Vagina (tissue), 2 donors: ENCODE measurements at regions not wholly inside any gene's neighbourhood (a gene's known extent, or its start where the extent isn't known, plus 50 kb on each side); places are given as distances from the start of the nearest gene placed in this dataset.

Source experiments
- POLR2A ChIP-seq, 2 donors: fragments of 450-650 bp; IDR thresholded peaks; one replicate each; pipeline ENCODE4 v1.6.1; 2017; ENCODE audit warnings: antibody characterized with exemption in 2 of 2, mild to moderate bottlenecking in 2 of 2, moderate library complexity in 2 of 2
- POLR2AphosphoS5 ChIP-seq, 2 donors: sonication (generic); formaldehyde crosslinking; IDR thresholded peaks; one replicate each; pipeline ENCODE4 v1.9.0; 2017; ENCODE audit warnings: antibody characterized with exemption in 2 of 2, mild to moderate bottlenecking in 2 of 2, low read depth in 1 of 2; ENCODE audit not compliant: insufficient read depth in 1 of 2
- TF ChIP-seq, protein P1 (sequence below), 3 experiments: fragments of 450-650 bp in 2 of 3; fragments of 200-600 bp in 1 of 3; sonication (generic) in 1 of 3; IDR thresholded peaks; one replicate each; pipeline ENCODE4 v1.5.1; 2017 to 2019; ENCODE audit warnings: antibody characterized with exemption in 3 of 3, mild to moderate bottlenecking in 2 of 3, moderate library complexity in 2 of 3

DNA sequence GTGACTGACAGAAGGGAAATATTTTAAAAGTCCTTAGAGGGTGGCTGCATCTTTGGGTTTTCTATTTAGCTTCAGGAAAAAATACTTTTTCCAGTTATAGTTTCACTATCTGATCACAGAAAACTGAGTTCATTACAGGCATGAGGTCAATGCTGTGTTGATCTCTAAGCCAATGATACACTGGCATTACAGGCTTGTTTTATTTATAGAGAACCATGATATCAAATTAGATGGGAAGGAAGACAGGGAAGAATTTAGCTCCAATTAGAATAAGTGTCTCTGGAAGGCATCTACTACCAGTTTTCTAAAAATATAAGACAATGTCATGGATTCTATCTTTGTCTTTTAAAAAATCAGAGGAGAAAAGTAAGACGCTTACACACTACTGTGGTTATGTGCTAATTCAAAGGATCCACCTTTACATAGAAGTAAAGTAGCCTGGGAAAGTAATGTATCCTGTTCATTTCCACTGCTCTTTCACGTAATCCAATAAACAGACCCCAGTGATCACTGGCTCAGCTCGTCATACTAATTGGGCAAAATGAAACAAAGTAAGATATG lies 344.5 kb upstream of the PPARGC1A start:
- no peak for TF ChIP-seq POLR2A (IDR thresholded peaks at IDR 0.05)
- TF ChIP-seq, protein P1, sequence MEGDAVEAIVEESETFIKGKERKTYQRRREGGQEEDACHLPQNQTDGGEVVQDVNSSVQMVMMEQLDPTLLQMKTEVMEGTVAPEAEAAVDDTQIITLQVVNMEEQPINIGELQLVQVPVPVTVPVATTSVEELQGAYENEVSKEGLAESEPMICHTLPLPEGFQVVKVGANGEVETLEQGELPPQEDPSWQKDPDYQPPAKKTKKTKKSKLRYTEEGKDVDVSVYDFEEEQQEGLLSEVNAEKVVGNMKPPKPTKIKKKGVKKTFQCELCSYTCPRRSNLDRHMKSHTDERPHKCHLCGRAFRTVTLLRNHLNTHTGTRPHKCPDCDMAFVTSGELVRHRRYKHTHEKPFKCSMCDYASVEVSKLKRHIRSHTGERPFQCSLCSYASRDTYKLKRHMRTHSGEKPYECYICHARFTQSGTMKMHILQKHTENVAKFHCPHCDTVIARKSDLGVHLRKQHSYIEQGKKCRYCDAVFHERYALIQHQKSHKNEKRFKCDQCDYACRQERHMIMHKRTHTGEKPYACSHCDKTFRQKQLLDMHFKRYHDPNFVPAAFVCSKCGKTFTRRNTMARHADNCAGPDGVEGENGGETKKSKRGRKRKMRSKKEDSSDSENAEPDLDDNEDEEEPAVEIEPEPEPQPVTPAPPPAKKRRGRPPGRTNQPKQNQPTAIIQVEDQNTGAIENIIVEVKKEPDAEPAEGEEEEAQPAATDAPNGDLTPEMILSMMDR (IDR thresholded peaks at IDR 0.05), result no peak
- TF ChIP-seq POLR2AphosphoS5 (IDR thresholded peaks at IDR 0.05; ENCODE audit: insufficient read depth in 1 of 2, low read depth in 1 of 2), result no peak
